Right lobe of liver (tissue), 6 donors: ENCODE measurements at regions not wholly inside any gene's neighbourhood (a gene's known extent, or its start where the extent isn't known, plus 50 kb on each side); places are given as distances from the start of the nearest gene placed in this dataset.

Experiments used
- ATAC-seq, 4 donors: fragments of 200-7000 bp; cut with Tn5 transposase; one replicate each; pipeline ENCODE4 v1.9.1; 2020; ENCODE audit warnings: mild to moderate bottlenecking in 4 of 4, moderate library complexity in 4 of 4
- DNase-seq, 3 donors: peaks; one replicate each; pipeline ENCODE4 v3.0.0-alpha.2; 2020
- H3K27ac ChIP-seq, 3 donors: fragments of 200-600 bp; one replicate each; pipeline ENCODE4 v1.8.0; 2022
- H3K27me3 ChIP-seq, 2 donors: fragments of 200-600 bp; one replicate each; pipeline ENCODE4 v1.8.0; 2022
- H3K36me3 ChIP-seq, 4 donors: fragments of 200-600 bp; sonication (generic) in 1 of 4; one replicate each; pipeline versions ENCODE4 v1.5.1 to v1.8.0; 2017 to 2022; ENCODE audit warnings: control low read depth in 1 of 4
- H3K4me1 ChIP-seq, 4 donors: fragments of 200-600 bp; sonication (generic) in 1 of 4; one replicate each; pipeline versions ENCODE4 v1.5.1 to v1.8.0; 2017 to 2022; ENCODE audit warnings: control low read depth in 1 of 4
- H3K4me3 ChIP-seq, 3 donors: fragments of 200-600 bp; one replicate each; pipeline ENCODE4 v1.8.0; 2022
- H3K9me3 ChIP-seq, 4 donors: fragments of 200-600 bp; sonication (generic) in 1 of 4; one replicate each; pipeline versions ENCODE4 v1.5.1 to v1.8.0; 2017 to 2022; ENCODE audit warnings: control low read depth in 1 of 4
- CTCF ChIP-seq, 4 donors: fragments of 200-600 bp in 3 of 4; fragments of 450-650 bp in 1 of 4; IDR thresholded peaks; one replicate each; pipeline versions ENCODE4 v1.5.1 to v1.8.0; 2016 to 2022; ENCODE audit warnings: antibody characterized with exemption in 4 of 4, mild to moderate bottlenecking in 2 of 4
- POLR2A ChIP-seq: fragments of 450-650 bp; IDR thresholded peaks from one replicate; pipeline ENCODE4 v1.6.1; 2017; ENCODE audit warnings: antibody characterized with exemption, mild to moderate bottlenecking
- WGBS: methylation state at CpG from one replicate; pipeline ENCODE4 v1.1.6; 2018; ENCODE audit warnings: low coverage, low lambda C conversion rate; ENCODE audit not compliant: insufficient coverage; ENCODE audit errors: missing lambda C conversion rate; 5-methylcytosine and 5-hydroxymethylcytosine counted together
- intact Hi-C, 2 donors: fragments of 100-400 bp; cut with DNase I; formaldehyde crosslinking; loops; one replicate each; pipeline versions ENCODE4 v1.11.2 to v1.14.1; 2022
- donor health status: DM: no; HTN: yes; CAD: no.
- donor health status: DM: no; HTN: no; CAD: no.
- donor health status: DM: no; HTN: no; CAD: no.
- donor health status: DM: no; HTN: yes; CAD: no.
- donor health status: DM: no; HTN: yes; CAD: no.

GRCh38 chr9:118583414-118583813 is 785.8 kb downstream of the BRINP1 start:
- ATAC-seq (no peak), DNase-seq (no peak)
- Histone ChIP-seq H3K27ac (no peak overlapping the region), H3K27me3 (no peaks in the 10 kb centered on the region), H3K36me3 (no peaks in the 10 kb centered on the region), H3K9me3 (no peaks in the 10 kb centered on the region), H3K4me1 (no peaks in the 10 kb centered on the region), H3K4me3 (no peak overlapping the region)
- TF ChIP-seq CTCF (IDR thresholded peaks at IDR 0.05) (no peak), POLR2A (no peak)
- intact Hi-C loops, result no loop called here
- WGBS, result 85% methylated on average over 4 of the region's 4 CpGs

- Histone ChIP-seq H3K4me1 (no peaks in the 10 kb centered on the region), H3K36me3 (no peaks in the 10 kb centered on the region), H3K27me3 (no peaks in the 10 kb centered on the region), H3K4me3 (no peak overlapping the region), H3K27ac (no peak overlapping the region), H3K9me3 (no peaks in the 10 kb centered on the region)
- WGBS, result 50% methylated on average over 1 of the region's 2 CpGs
- no peak for ATAC-seq
- TF ChIP-seq POLR2A (no peak), CTCF (IDR thresholded peaks at IDR 0.05) (no peak)
- intact Hi-C loops, result no loop called here
- peak in 1 of 3 donors; percentile 35 for DNase-seq
These were observed 782.3 kb downstream of the BRINP1 start for GRCh38 chr9:118586978-118587377.

GRCh38 chr9:118594428-118594827 is 774.8 kb downstream of the BRINP1 start:
- ATAC-seq, result no peak
- H3K27ac ChIP-seq, result no peak overlapping the region
- DNase-seq, result no peak
- no peaks in the 10 kb centered on the region for H3K36me3 ChIP-seq
- TF ChIP-seq CTCF (IDR thresholded peaks at IDR 0.05) (no peak), POLR2A (no peak)
- H3K4me3 ChIP-seq, result no peak overlapping the region
- no peaks in the 10 kb centered on the region for H3K27me3 ChIP-seq
- H3K9me3 ChIP-seq, result no peaks in the 10 kb centered on the region
- WGBS, result 78% methylated on average over 6 of the region's 6 CpGs
- H3K4me1 ChIP-seq, result peaks cover 0 to 12% (median 0%) of the 10 kb centered on the region in 4 donors
- intact Hi-C loops, result no loop called here

GRCh38 chr9:118595719-118596305 is 773.4 kb downstream of the BRINP1 start:
- TF ChIP-seq POLR2A (no peak), CTCF (IDR thresholded peaks at IDR 0.05) (peak; percentile 40 to 65 (median 49))
- H3K27me3 ChIP-seq, result no peaks in the 10 kb centered on the region
- 7% methylated on average over 3 of the region's 3 CpGs for WGBS
- H3K4me1 ChIP-seq, result peaks cover 0 to 12% (median 0%) of the 10 kb centered on the region in 4 donors
- intact Hi-C loops, result no loop called here
- H3K27ac ChIP-seq, result peak overlapping the region in 1 of 3 donors; percentile 16
- H3K9me3 ChIP-seq, result no peaks in the 10 kb centered on the region
- no peak overlapping the region for H3K4me3 ChIP-seq
- DNase-seq (no peak), ATAC-seq (peak; percentile 72 to 83 (median 79))
- no peaks in the 10 kb centered on the region for H3K36me3 ChIP-seq
